ENCODE measurements at regions not wholly inside any gene's neighbourhood (a gene's known extent, or its start where the extent isn't known, plus 50 kb on each side); places are given as distances from the start of the nearest gene placed in this dataset.

DNA sequence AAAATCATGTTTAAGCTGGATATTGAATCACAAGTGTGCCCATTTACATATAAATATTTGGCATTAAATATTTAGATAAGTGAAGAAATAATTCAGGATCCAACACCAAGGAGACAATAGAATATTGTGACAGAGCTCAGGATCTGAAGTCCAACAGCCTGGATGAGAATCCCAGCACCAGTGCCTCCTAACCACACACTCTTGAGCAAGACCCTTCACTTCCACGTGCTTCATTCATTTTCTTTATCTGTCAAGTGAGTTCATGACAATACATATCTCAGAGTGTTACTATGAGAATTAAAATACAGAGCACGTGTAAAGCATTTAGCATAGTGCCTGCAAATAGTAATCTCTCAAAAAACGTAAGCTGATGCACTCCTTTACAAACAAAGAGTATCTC is 78.4 kb upstream of the IKZF1 start:
- TF ChIP-seq, protein P1, sequence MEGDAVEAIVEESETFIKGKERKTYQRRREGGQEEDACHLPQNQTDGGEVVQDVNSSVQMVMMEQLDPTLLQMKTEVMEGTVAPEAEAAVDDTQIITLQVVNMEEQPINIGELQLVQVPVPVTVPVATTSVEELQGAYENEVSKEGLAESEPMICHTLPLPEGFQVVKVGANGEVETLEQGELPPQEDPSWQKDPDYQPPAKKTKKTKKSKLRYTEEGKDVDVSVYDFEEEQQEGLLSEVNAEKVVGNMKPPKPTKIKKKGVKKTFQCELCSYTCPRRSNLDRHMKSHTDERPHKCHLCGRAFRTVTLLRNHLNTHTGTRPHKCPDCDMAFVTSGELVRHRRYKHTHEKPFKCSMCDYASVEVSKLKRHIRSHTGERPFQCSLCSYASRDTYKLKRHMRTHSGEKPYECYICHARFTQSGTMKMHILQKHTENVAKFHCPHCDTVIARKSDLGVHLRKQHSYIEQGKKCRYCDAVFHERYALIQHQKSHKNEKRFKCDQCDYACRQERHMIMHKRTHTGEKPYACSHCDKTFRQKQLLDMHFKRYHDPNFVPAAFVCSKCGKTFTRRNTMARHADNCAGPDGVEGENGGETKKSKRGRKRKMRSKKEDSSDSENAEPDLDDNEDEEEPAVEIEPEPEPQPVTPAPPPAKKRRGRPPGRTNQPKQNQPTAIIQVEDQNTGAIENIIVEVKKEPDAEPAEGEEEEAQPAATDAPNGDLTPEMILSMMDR (IDR thresholded peaks at IDR 0.05 in 4 of 5, conservative IDR thresholded peaks at IDR 0.05 in 1 of 5) = no peak
- no peak for TF ChIP-seq POLR2A (IDR thresholded peaks at IDR 0.05)
